GM23338 (cell line): ENCODE measurements at regions not wholly inside any gene's neighbourhood (a gene's known extent, or its start where the extent isn't known, plus 50 kb on each side); places are given as distances from the start of the nearest gene placed in this dataset.

Experiments
- ATAC-seq: fragments of 200-7000 bp; cut with Tn5 transposase; 3 replicates; pipeline ENCODE4 v1.9.1; 2020
- DNase-seq: peaks from one replicate; pipeline ENCODE4 v3.0.0-alpha.2; 2015; ENCODE audit warnings: low spot score
- H2AFZ ChIP-seq: fragments of 200-600 bp; sonication (generic); 2 replicates; pipeline ENCODE4 v1.8.0; 2016; ENCODE audit warnings: antibody characterized with exemption, mild to moderate bottlenecking, moderate library complexity
- H3F3A ChIP-seq: fragments of 200-600 bp; sonication (generic); replicated peaks from 2 replicates; pipeline ENCODE4 v1.8.0; 2017; ENCODE audit warnings: antibody characterized with exemption, mixed run types, low read depth
- H3K27ac ChIP-seq: fragments of 200-600 bp; sonication (generic); 2 replicates; pipeline ENCODE4 v1.6.1; 2016; ENCODE audit warnings: low read depth
- H3K27me3 ChIP-seq: fragments of 200-600 bp; sonication (generic); 2 replicates; pipeline ENCODE4 v1.8.0; 2016; ENCODE audit warnings: mild to moderate bottlenecking, mixed run types, moderate library complexity; ENCODE audit not compliant: insufficient read depth
- H3K36me3 ChIP-seq: fragments of 200-600 bp; sonication (generic); 2 replicates; pipeline ENCODE4 v1.8.0; 2016; ENCODE audit warnings: mild to moderate bottlenecking; ENCODE audit not compliant: insufficient read depth
- H3K4me1 ChIP-seq: fragments of 200-600 bp; sonication (generic); 2 replicates; pipeline ENCODE4 v1.8.0; 2016; ENCODE audit warnings: mild to moderate bottlenecking, moderate library complexity; ENCODE audit not compliant: insufficient read depth
- H3K4me2 ChIP-seq: fragments of 200-600 bp; sonication (generic); 2 replicates; pipeline ENCODE4 v1.7.1; 2017; ENCODE audit warnings: mixed run types
- H3K4me3 ChIP-seq: fragments of 200-600 bp; sonication (generic); 2 replicates; pipeline ENCODE4 v1.6.1; 2016; ENCODE audit warnings: mixed run types
- H3K79me2 ChIP-seq: fragments of 200-600 bp; sonication (generic); replicated peaks from 2 replicates; pipeline ENCODE4 v1.8.0; 2017; ENCODE audit warnings: mild to moderate bottlenecking; ENCODE audit not compliant: insufficient read depth
- H3K9me2 ChIP-seq: fragments of 200-600 bp; sonication (generic); 2 replicates; pipeline ENCODE4 v1.8.0; 2017; ENCODE audit not compliant: insufficient read depth
- H4K20me1 ChIP-seq: fragments of 200-600 bp; sonication (generic); replicated peaks from 2 replicates; pipeline ENCODE4 v1.8.0; 2017; ENCODE audit warnings: mild to moderate bottlenecking; ENCODE audit not compliant: insufficient read depth
- H3K27ac Mint-ChIP-seq: 2 replicates; pipeline ENCODE4 v1.8.0; 2020; ENCODE audit warnings: inconsistent platforms, mild to moderate bottlenecking, moderate library complexity, mixed read lengths
- H3K27me3 Mint-ChIP-seq: 3 replicates; pipeline ENCODE4 v1.8.0; 2022; ENCODE audit warnings: low read depth, mild to moderate bottlenecking, moderate library complexity, mixed read lengths, inconsistent platforms; ENCODE audit not compliant: insufficient read depth, poor library complexity
- H3K36me3 Mint-ChIP-seq: 3 replicates; pipeline ENCODE4 v1.8.0; 2021; ENCODE audit warnings: low read depth, mild to moderate bottlenecking, inconsistent platforms, moderate library complexity, mixed read lengths
- H3K4me1 Mint-ChIP-seq: 3 replicates; pipeline ENCODE4 v1.8.0; 2020; ENCODE audit warnings: mild to moderate bottlenecking, inconsistent platforms, mixed read lengths
- H3K4me3 Mint-ChIP-seq: 3 replicates; pipeline ENCODE4 v1.8.0; 2021; ENCODE audit warnings: moderate library complexity, mild to moderate bottlenecking, inconsistent platforms, mixed read lengths
- H3K9me3 Mint-ChIP-seq: 3 replicates; pipeline ENCODE4 v1.8.0; 2020; ENCODE audit warnings: moderate library complexity, mild to moderate bottlenecking, inconsistent platforms, mixed read lengths
- EZH2 ChIP-seq: fragments of 200-600 bp; sonication (generic); IDR thresholded peaks from one replicate; pipeline ENCODE4 v1.8.0; 2017; ENCODE audit warnings: antibody characterized with exemption, mild to moderate bottlenecking, low read depth; ENCODE audit not compliant: unreplicated experiment
- POLR2AphosphoS5 ChIP-seq: IDR thresholded peaks from 2 replicates; pipeline ENCODE4 v1.6.1; 2016; ENCODE audit warnings: antibody characterized with exemption, low read depth
- ZNF114 ChIP-seq: fragments of 250-450 bp; sonication (Bioruptor Pico); IDR thresholded peaks from 2 replicates; pipeline ENCODE4 v1.5.0; 2020; ENCODE audit warnings: mild to moderate bottlenecking, moderate library complexity
- TF ChIP-seq, protein P1 (sequence below): IDR thresholded peaks from 2 replicates; pipeline ENCODE4 v1.6.1; 2016; ENCODE audit warnings: antibody characterized with exemption
- TF ChIP-seq, protein P2 (sequence below): fragments of 250-450 bp; sonication (Bioruptor Pico); IDR thresholded peaks from 2 replicates; pipeline ENCODE4 v1.5.0; 2020; ENCODE audit warnings: mild to moderate bottlenecking, moderate library complexity

DNA sequence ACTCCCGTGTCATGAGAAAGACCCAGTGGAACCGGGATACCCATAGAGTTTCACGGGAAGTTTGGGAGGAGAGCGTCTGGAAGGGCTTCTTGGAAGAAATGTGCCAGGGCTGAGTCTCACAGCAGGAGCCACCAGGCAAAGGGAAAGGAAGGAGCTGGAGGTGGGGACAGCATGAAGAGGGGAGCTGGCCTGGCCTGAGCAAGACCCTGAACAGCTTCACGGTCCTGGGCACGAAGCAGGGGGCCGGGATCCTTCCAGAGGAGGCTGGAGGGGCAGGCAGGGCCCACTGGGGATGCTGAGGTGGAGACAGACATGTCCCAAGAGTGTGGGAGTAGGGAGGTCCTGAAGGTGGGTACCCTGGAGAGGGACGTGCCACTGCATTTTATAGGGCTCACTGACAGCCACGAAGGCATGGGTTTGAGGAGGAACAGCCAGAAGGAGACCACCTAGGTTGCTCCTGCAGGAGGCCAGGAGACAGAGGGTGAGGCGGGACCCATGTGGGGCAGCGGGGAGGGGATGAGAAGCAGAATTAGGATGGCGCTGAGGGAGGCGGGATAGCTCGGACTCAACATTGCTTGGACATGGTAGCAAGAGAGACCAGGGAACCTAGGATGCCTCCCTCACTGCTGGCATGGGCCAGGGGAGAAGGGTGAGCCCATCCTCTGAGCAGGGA is 168.1 kb upstream of the ID2 start:
- no peak for DNase-seq
- Mint-ChIP-seq H3K27ac (no peak overlapping the region), H3K27me3 (peaks cover 6% of the 10 kb centered on the region), H3K36me3 (peaks cover 25% of the 10 kb centered on the region), H3K4me3 (no peak overlapping the region), H3K4me1 (no peaks in the 10 kb centered on the region; the same call in 2 of the 3 replicates), H3K9me3 (peaks cover 38% of the 10 kb centered on the region)
- Histone ChIP-seq H3K27ac (no peak overlapping the region), H3K27me3 (no peaks in the 10 kb centered on the region), H3K9me2 (no peaks in the 10 kb centered on the region), H3K79me2 (no peaks in the 10 kb centered on the region), H2AFZ (no peak overlapping the region), H3K4me1 (no peaks in the 10 kb centered on the region), H3K4me3 (no peak overlapping the region), H3F3A (no peaks in the 10 kb centered on the region), H4K20me1 (no peaks in the 10 kb centered on the region), H3K4me2 (no peak overlapping the region), H3K36me3 (no peaks in the 10 kb centered on the region)
- TF ChIP-seq POLR2AphosphoS5 (no peak), EZH2 (no peak), ZNF114 (CRISPR knock-in tag) (no peak)
- TF ChIP-seq, protein P1, sequence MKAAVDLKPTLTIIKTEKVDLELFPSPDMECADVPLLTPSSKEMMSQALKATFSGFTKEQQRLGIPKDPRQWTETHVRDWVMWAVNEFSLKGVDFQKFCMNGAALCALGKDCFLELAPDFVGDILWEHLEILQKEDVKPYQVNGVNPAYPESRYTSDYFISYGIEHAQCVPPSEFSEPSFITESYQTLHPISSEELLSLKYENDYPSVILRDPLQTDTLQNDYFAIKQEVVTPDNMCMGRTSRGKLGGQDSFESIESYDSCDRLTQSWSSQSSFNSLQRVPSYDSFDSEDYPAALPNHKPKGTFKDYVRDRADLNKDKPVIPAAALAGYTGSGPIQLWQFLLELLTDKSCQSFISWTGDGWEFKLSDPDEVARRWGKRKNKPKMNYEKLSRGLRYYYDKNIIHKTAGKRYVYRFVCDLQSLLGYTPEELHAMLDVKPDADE, result no peak
- TF ChIP-seq, protein P2, sequence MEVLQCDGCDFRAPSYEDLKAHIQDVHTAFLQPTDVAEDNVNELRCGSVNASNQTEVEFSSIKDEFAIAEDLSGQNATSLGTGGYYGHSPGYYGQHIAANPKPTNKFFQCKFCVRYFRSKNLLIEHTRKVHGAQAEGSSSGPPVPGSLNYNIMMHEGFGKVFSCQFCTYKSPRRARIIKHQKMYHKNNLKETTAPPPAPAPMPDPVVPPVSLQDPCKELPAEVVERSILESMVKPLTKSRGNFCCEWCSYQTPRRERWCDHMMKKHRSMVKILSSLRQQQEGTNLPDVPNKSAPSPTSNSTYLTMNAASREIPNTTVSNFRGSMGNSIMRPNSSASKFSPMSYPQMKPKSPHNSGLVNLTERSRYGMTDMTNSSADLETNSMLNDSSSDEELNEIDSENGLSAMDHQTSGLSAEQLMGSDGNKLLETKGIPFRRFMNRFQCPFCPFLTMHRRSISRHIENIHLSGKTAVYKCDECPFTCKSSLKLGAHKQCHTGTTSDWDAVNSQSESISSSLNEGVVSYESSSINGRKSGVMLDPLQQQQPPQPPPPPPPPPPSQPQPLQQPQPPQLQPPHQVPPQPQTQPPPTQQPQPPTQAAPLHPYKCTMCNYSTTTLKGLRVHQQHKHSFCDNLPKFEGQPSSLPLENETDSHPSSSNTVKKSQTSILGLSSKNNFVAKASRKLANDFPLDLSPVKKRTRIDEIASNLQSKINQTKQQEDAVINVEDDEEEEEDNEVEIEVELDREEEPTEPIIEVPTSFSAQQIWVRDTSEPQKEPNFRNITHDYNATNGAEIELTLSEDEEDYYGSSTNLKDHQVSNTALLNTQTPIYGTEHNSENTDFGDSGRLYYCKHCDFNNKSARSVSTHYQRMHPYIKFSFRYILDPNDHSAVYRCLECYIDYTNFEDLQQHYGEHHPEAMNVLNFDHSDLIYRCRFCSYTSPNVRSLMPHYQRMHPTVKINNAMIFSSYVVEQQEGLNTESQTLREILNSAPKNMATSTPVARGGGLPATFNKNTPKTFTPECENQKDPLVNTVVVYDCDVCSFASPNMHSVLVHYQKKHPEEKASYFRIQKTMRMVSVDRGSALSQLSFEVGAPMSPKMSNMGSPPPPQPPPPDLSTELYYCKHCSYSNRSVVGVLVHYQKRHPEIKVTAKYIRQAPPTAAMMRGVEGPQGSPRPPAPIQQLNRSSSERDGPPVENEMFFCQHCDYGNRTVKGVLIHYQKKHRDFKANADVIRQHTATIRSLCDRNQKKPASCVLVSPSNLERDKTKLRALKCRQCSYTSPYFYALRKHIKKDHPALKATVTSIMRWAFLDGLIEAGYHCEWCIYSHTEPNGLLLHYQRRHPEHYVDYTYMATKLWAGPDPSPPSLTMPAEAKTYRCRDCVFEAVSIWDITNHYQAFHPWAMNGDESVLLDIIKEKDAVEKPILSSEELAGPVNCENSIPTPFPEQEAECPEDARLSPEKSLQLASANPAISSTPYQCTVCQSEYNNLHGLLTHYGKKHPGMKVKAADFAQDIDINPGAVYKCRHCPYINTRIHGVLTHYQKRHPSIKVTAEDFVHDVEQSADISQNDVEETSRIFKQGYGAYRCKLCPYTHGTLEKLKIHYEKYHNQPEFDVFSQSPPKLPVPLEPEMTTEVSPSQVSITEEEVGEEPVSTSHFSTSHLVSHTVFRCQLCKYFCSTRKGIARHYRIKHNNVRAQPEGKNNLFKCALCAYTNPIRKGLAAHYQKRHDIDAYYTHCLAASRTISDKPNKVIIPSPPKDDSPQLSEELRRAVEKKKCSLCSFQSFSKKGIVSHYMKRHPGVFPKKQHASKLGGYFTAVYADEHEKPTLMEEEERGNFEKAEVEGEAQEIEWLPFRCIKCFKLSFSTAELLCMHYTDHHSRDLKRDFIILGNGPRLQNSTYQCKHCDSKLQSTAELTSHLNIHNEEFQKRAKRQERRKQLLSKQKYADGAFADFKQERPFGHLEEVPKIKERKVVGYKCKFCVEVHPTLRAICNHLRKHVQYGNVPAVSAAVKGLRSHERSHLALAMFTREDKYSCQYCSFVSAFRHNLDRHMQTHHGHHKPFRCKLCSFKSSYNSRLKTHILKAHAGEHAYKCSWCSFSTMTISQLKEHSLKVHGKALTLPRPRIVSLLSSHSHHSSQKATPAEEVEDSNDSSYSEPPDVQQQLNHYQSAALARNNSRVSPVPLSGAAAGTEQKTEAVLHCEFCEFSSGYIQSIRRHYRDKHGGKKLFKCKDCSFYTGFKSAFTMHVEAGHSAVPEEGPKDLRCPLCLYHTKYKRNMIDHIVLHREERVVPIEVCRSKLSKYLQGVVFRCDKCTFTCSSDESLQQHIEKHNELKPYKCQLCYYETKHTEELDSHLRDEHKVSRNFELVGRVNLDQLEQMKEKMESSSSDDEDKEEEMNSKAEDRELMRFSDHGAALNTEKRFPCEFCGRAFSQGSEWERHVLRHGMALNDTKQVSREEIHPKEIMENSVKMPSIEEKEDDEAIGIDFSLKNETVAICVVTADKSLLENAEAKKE (CRISPR knock-in tag), result no peak
- no peak for ATAC-seq
